ENCODE measurements at regions not wholly inside any gene's neighbourhood (a gene's known extent, or its start where the extent isn't known, plus 50 kb on each side); places are given as distances from the start of the nearest gene placed in this dataset.

- Histone ChIP-seq H2AFZ (0 out of 2 replicates have a peak overlapping the region, but pooled peaks have one; percentile 23), H3K27me3 (ENCODE audit: insufficient read depth) (no peaks in the 10 kb centered on the region), H3K4me1 (ENCODE audit: insufficient read depth) (peaks cover 7% of the 10 kb centered on the region; the same call in 1 of the 2 replicates), H3K4me2 (no peak overlapping the region), H3K9me2 (ENCODE audit: insufficient read depth) (no peaks in the 10 kb centered on the region), H3K36me3 (ENCODE audit: insufficient read depth) (0 out of 2 replicates have a peak, but pooled peaks cover 8% of the 10 kb centered on the region), H4K20me1 (replicated peaks; ENCODE audit: insufficient read depth) (no peaks in the 10 kb centered on the region), H3K4me3 (no peak overlapping the region), H3F3A (replicated peaks; ENCODE audit: low read depth) (no peaks in the 10 kb centered on the region), H3K27ac (ENCODE audit: low read depth) (no peak overlapping the region), H3K79me2 (replicated peaks; ENCODE audit: insufficient read depth) (no peaks in the 10 kb centered on the region)
- TF ChIP-seq ZNF462 (CRISPR knock-in tag; IDR thresholded peaks at IDR 0.05) (no peak), EZH2 (IDR thresholded peaks at IDR 0.05; ENCODE audit: low read depth, unreplicated experiment) (no peak), CTCF (conservative IDR thresholded peaks at IDR 0.05; ENCODE audit: low read depth in 2 of 2) (no peak), EZH2phosphoT487 (IDR thresholded peaks at IDR 0.05; ENCODE audit: unreplicated experiment) (no peak), CREB1 (CRISPR knock-in tag; IDR thresholded peaks at IDR 0.05; ENCODE audit: low read depth) (no peak), ZNF331 (CRISPR knock-in tag; IDR thresholded peaks at IDR 0.05; ENCODE audit: low read depth) (no peak), NANOG (IDR thresholded peaks at IDR 0.05; ENCODE audit: borderline replicate concordance) (no peak), POLR2AphosphoS5 (IDR thresholded peaks at IDR 0.05; ENCODE audit: low read depth) (no peak), JUNB (IDR thresholded peaks at IDR 0.05; ENCODE audit: unreplicated experiment) (no peak), ZNF114 (CRISPR knock-in tag; IDR thresholded peaks at IDR 0.05) (no peak), STAT1 (IDR thresholded peaks at IDR 0.05; ENCODE audit: unreplicated experiment) (no peak)
- TF ChIP-seq, protein P1, sequence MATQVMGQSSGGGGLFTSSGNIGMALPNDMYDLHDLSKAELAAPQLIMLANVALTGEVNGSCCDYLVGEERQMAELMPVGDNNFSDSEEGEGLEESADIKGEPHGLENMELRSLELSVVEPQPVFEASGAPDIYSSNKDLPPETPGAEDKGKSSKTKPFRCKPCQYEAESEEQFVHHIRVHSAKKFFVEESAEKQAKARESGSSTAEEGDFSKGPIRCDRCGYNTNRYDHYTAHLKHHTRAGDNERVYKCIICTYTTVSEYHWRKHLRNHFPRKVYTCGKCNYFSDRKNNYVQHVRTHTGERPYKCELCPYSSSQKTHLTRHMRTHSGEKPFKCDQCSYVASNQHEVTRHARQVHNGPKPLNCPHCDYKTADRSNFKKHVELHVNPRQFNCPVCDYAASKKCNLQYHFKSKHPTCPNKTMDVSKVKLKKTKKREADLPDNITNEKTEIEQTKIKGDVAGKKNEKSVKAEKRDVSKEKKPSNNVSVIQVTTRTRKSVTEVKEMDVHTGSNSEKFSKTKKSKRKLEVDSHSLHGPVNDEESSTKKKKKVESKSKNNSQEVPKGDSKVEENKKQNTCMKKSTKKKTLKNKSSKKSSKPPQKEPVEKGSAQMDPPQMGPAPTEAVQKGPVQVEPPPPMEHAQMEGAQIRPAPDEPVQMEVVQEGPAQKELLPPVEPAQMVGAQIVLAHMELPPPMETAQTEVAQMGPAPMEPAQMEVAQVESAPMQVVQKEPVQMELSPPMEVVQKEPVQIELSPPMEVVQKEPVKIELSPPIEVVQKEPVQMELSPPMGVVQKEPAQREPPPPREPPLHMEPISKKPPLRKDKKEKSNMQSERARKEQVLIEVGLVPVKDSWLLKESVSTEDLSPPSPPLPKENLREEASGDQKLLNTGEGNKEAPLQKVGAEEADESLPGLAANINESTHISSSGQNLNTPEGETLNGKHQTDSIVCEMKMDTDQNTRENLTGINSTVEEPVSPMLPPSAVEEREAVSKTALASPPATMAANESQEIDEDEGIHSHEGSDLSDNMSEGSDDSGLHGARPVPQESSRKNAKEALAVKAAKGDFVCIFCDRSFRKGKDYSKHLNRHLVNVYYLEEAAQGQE (IDR thresholded peaks at IDR 0.05; ENCODE audit: unreplicated experiment) = no peak
- TF ChIP-seq, protein P2, sequence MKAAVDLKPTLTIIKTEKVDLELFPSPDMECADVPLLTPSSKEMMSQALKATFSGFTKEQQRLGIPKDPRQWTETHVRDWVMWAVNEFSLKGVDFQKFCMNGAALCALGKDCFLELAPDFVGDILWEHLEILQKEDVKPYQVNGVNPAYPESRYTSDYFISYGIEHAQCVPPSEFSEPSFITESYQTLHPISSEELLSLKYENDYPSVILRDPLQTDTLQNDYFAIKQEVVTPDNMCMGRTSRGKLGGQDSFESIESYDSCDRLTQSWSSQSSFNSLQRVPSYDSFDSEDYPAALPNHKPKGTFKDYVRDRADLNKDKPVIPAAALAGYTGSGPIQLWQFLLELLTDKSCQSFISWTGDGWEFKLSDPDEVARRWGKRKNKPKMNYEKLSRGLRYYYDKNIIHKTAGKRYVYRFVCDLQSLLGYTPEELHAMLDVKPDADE (IDR thresholded peaks at IDR 0.05) = no peak
- Mint-ChIP-seq H3K4me3 (no peak overlapping the region), H3K36me3 (ENCODE audit: low read depth) (peaks cover 8% of the 10 kb centered on the region), H3K27me3 (ENCODE audit: insufficient read depth, low read depth, poor library complexity) (no peaks in the 10 kb centered on the region), H3K9me3 (peaks cover 32% of the 10 kb centered on the region), H3K27ac (no peak overlapping the region), H3K4me1 (peaks cover 7% of the 10 kb centered on the region; the same call in 2 of the 3 replicates)
- no peak for DNase-seq (ENCODE audit: low spot score)
- no peak for ATAC-seq
These were observed 579.9 kb downstream of the EPM2A start for GRCh38 chr6:145155411-145155810.

Measured in GM23338 (cell line).